Neural progenitor cell (in vitro differentiated cells): ENCODE measurements at regions not wholly inside any gene's neighbourhood (a gene's known extent, or its start where the extent isn't known, plus 50 kb on each side); places are given as distances from the start of the nearest gene placed in this dataset.

Experiments
- DNase-seq: peaks from one replicate; pipeline ENCODE4 v3.0.0-alpha.2; 2016; ENCODE audit warnings: low spot score
- H2AFZ ChIP-seq: fragments of 200-600 bp; sonication (generic); replicated peaks from 2 replicates; pipeline ENCODE4 v1.6.1; 2016; ENCODE audit warnings: antibody characterized with exemption
- H3F3A ChIP-seq: fragments of 200-600 bp; sonication (generic); 2 replicates; pipeline ENCODE4 v1.6.1; 2016; ENCODE audit warnings: antibody characterized with exemption, low read depth
- H3K27ac ChIP-seq: fragments of 200-600 bp; sonication (generic); 2 replicates; pipeline ENCODE4 v1.5.1; 2016; ENCODE audit warnings: mild to moderate bottlenecking
- H3K27me3 ChIP-seq: fragments of 200-600 bp; sonication (generic); 2 replicates; pipeline ENCODE4 v1.6.1; 2016; ENCODE audit warnings: mild to moderate bottlenecking, moderate library complexity
- H3K36me3 ChIP-seq: fragments of 200-600 bp; sonication (generic); 2 replicates; pipeline ENCODE4 v1.5.1; 2016
- H3K4me1 ChIP-seq: fragments of 200-600 bp; sonication (generic); 2 replicates; pipeline ENCODE4 v1.6.1; 2016; ENCODE audit warnings: mixed run types
- H3K4me2 ChIP-seq: fragments of 200-600 bp; sonication (generic); 2 replicates; pipeline ENCODE4 v1.6.1; 2016
- H3K4me3 ChIP-seq: fragments of 200-600 bp; sonication (generic); 2 replicates; pipeline ENCODE4 v1.5.1; 2016
- H3K79me2 ChIP-seq: fragments of 200-600 bp; sonication (generic); 2 replicates; pipeline ENCODE4 v1.6.1; 2016; ENCODE audit warnings: low read depth
- H3K9ac ChIP-seq: fragments of 200-600 bp; sonication (generic); 2 replicates; pipeline ENCODE4 v1.6.1; 2016
- H3K9me3 ChIP-seq: fragments of 200-600 bp; sonication (generic); 2 replicates; pipeline ENCODE4 v1.5.1; 2016; ENCODE audit warnings: low read depth
- H4K20me1 ChIP-seq: fragments of 200-600 bp; sonication (generic); 2 replicates; pipeline ENCODE4 v1.6.1; 2016; ENCODE audit warnings: low read depth
- H3K27ac Mint-ChIP-seq: 3 replicates; pipeline ENCODE4 v1.8.0; 2021; ENCODE audit warnings: mixed read lengths
- H3K27me3 Mint-ChIP-seq: 2 replicates; pipeline ENCODE4 v1.8.0; 2022; ENCODE audit warnings: low read depth, mild to moderate bottlenecking, inconsistent platforms, moderate library complexity, mixed read lengths; ENCODE audit not compliant: insufficient read depth
- H3K36me3 Mint-ChIP-seq: 3 replicates; pipeline ENCODE4 v1.8.0; 2021; ENCODE audit warnings: mixed read lengths
- H3K4me1 Mint-ChIP-seq: 3 replicates; pipeline ENCODE4 v1.8.0; 2021; ENCODE audit warnings: mixed read lengths
- H3K4me3 Mint-ChIP-seq: 3 replicates; pipeline ENCODE4 v1.8.0; 2021; ENCODE audit warnings: mild to moderate bottlenecking, moderate library complexity, mixed read lengths
- H3K9me3 Mint-ChIP-seq: 3 replicates; pipeline ENCODE4 v1.8.0; 2020; ENCODE audit warnings: mixed read lengths
- CTCF ChIP-seq: fragments of 200-600 bp; sonication (generic); IDR thresholded peaks from 2 replicates; pipeline ENCODE4 v1.5.1; 2017; ENCODE audit warnings: antibody characterized with exemption, mild to moderate bottlenecking
- EZH2 ChIP-seq: fragments of 200-600 bp; sonication (generic); IDR thresholded peaks from 2 replicates; pipeline ENCODE4 v1.6.1; 2017; ENCODE audit warnings: antibody characterized with exemption, mild to moderate bottlenecking, moderate library complexity
- EZH2phosphoT487 ChIP-seq: fragments of 200-600 bp; sonication (generic); IDR thresholded peaks from 2 replicates; pipeline ENCODE4 v1.6.1; 2017; ENCODE audit warnings: antibody characterized with exemption

DNA sequence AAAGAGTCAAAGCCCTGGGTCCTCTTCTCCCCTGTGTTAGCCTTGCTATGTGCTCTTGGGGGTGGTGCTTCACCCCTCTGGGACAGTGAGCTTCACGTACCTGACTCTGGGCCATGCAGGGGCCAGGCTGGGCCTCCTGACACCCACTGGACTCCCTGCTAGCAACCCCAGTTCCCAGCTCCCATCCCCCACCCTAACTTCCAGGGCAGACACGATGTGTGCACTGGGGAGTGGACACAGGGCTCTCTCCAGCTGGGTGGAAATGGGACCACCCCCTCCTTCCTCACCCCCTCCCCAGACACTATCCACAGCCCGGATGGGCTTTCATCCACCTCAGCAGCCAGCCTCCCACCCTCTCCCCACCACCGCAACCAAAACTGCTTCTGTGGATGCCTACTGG lies 113.0 kb upstream of the ZNF479 start:
- DNase-seq = no peak
- no peak overlapping the region for H3K27ac Mint-ChIP-seq
- Histone ChIP-seq H3K27ac (no peak overlapping the region), H3K27me3 (no peaks in the 10 kb centered on the region), H3K79me2 (no peaks in the 10 kb centered on the region), H3F3A (no peaks in the 10 kb centered on the region), H3K4me2 (no peak overlapping the region), H3K4me1 (no peaks in the 10 kb centered on the region), H3K9ac (no peak overlapping the region), H3K9me3 (peaks cover 14% of the 10 kb centered on the region), H3K4me3 (no peak overlapping the region), H3K36me3 (no peaks in the 10 kb centered on the region), H4K20me1 (no peaks in the 10 kb centered on the region), H2AFZ (no peak overlapping the region)
- peaks cover 4% of the 10 kb centered on the region for H3K36me3 Mint-ChIP-seq
- no peak for TF ChIP-seq EZH2
- no peaks in the 10 kb centered on the region for H3K4me1 Mint-ChIP-seq
- H3K27me3 Mint-ChIP-seq = peaks cover 3% of the 10 kb centered on the region
- H3K4me3 Mint-ChIP-seq = no peak overlapping the region
- peaks cover 72% of the 10 kb centered on the region for H3K9me3 Mint-ChIP-seq

GRCh38 chr7:57250801-57251200 lies 118.6 kb upstream of the ZNF479 start:
- no peak overlapping the region for H3K9ac ChIP-seq
- DNase-seq = no peak
- peaks cover 2% of the 10 kb centered on the region for H3K36me3 Mint-ChIP-seq
- H3K27ac ChIP-seq = no peak overlapping the region
- H3K4me2 ChIP-seq = no peak overlapping the region
- H3K36me3 ChIP-seq = no peaks in the 10 kb centered on the region
- no peaks in the 10 kb centered on the region for H3K79me2 ChIP-seq
- no peaks in the 10 kb centered on the region for H4K20me1 ChIP-seq
- no peaks in the 10 kb centered on the region for H3K27me3 ChIP-seq
- no peak overlapping the region for H3K4me3 Mint-ChIP-seq
- H2AFZ ChIP-seq = no peak overlapping the region
- no peak overlapping the region for H3K27ac Mint-ChIP-seq
- H3K9me3 Mint-ChIP-seq = peaks cover 55% of the 10 kb centered on the region
- H3K4me1 ChIP-seq = no peaks in the 10 kb centered on the region
- H3K4me1 Mint-ChIP-seq = no peaks in the 10 kb centered on the region
- TF ChIP-seq EZH2 (no peak), CTCF (no peak), EZH2phosphoT487 (no peak)
- H3F3A ChIP-seq = no peaks in the 10 kb centered on the region
- H3K4me3 ChIP-seq = no peak overlapping the region
- H3K9me3 ChIP-seq = peaks cover 24% of the 10 kb centered on the region
- H3K27me3 Mint-ChIP-seq = no peaks in the 10 kb centered on the region

GRCh38 chr7:57256637-57257375 lies 124.6 kb upstream of the ZNF479 start:
- DNase-seq = no peak
- no peaks in the 10 kb centered on the region for H3K36me3 ChIP-seq
- Mint-ChIP-seq H3K4me3 (no peak overlapping the region), H3K9me3 (peaks cover 49% of the 10 kb centered on the region), H3K4me1 (no peaks in the 10 kb centered on the region), H3K27me3 (no peaks in the 10 kb centered on the region), H3K36me3 (no peaks in the 10 kb centered on the region), H3K27ac (no peak overlapping the region)
- H3K79me2 ChIP-seq = no peaks in the 10 kb centered on the region
- TF ChIP-seq CTCF (no peak), EZH2phosphoT487 (no peak), EZH2 (no peak)
- no peak overlapping the region for H3K9ac ChIP-seq
- H3F3A ChIP-seq = no peaks in the 10 kb centered on the region
- H3K4me2 ChIP-seq = no peak overlapping the region
- H3K4me3 ChIP-seq = no peak overlapping the region
- H4K20me1 ChIP-seq = no peaks in the 10 kb centered on the region
- H3K27me3 ChIP-seq = no peaks in the 10 kb centered on the region
- H3K9me3 ChIP-seq = peaks cover 20% of the 10 kb centered on the region
- no peaks in the 10 kb centered on the region for H3K4me1 ChIP-seq
- H3K27ac ChIP-seq = no peak overlapping the region
- H2AFZ ChIP-seq = no peak overlapping the region

- peaks cover 65% of the 10 kb centered on the region for H3K9me3 Mint-ChIP-seq
- Histone ChIP-seq H3K9me3 (peaks cover 53% of the 10 kb centered on the region), H3F3A (no peaks in the 10 kb centered on the region), H2AFZ (no peak overlapping the region), H3K4me1 (no peaks in the 10 kb centered on the region), H3K79me2 (no peaks in the 10 kb centered on the region), H3K4me2 (no peak overlapping the region), H3K9ac (no peak overlapping the region), H3K27me3 (no peaks in the 10 kb centered on the region), H3K27ac (no peak overlapping the region), H3K4me3 (no peak overlapping the region), H4K20me1 (no peaks in the 10 kb centered on the region), H3K36me3 (no peaks in the 10 kb centered on the region)
- no peak for DNase-seq
- peaks cover 4% of the 10 kb centered on the region for H3K27me3 Mint-ChIP-seq
- H3K4me1 Mint-ChIP-seq = no peaks in the 10 kb centered on the region
- no peak overlapping the region for H3K4me3 Mint-ChIP-seq
- no peak overlapping the region for H3K27ac Mint-ChIP-seq
- TF ChIP-seq CTCF (no peak), EZH2 (no peak)
- H3K36me3 Mint-ChIP-seq = no peaks in the 10 kb centered on the region
Observed at GRCh38 chr7:57274535-57275283, 142.5 kb upstream of the ZNF479 start.
